WTC11 (cell line): ENCODE measurements at regions not wholly inside any gene's neighbourhood (a gene's known extent, or its start where the extent isn't known, plus 50 kb on each side); places are given as distances from the start of the nearest gene placed in this dataset.

Experiments
- ATAC-seq: fragments of 200-7000 bp; cut with Tn5 transposase; 2 replicates; pipeline ENCODE4 v1.10.0; 2021; ENCODE audit warnings: mild to moderate bottlenecking, moderate library complexity
- CTCF ChIA-PET: fragments of 300-600 bp; sonication (Branson Sonifier 250); formaldehyde crosslinking; loops from one replicate; lab custom pipeline; 2021; ENCODE audit warnings: antibody characterized with exemption; lab: Charles Lee
- POLR2A ChIA-PET: fragments of 350-600 bp; sonication (Branson Sonifier 250); formaldehyde crosslinking; loops from one replicate; lab custom pipeline; 2021; ENCODE audit warnings: antibody characterized with exemption; lab: Charles Lee
- DNase-seq: peaks from one replicate; pipeline ENCODE4 v3.0.0; 2021; ENCODE audit warnings: low spot score
- H3K27ac Mint-ChIP-seq: 2 replicates; pipeline ENCODE4 v1.8.0; 2021; ENCODE audit warnings: mixed read lengths
- H3K27me3 Mint-ChIP-seq: 2 replicates; pipeline ENCODE4 v1.8.0; 2021; ENCODE audit warnings: low read depth, mild to moderate bottlenecking, moderate library complexity, mixed read lengths
- H3K36me3 Mint-ChIP-seq: 2 replicates; pipeline ENCODE4 v1.8.0; 2021; ENCODE audit warnings: mixed read lengths
- H3K4me1 Mint-ChIP-seq: 2 replicates; pipeline ENCODE4 v1.8.0; 2022; ENCODE audit warnings: mixed read lengths
- H3K4me3 Mint-ChIP-seq: 2 replicates; pipeline ENCODE4 v1.8.0; 2021; ENCODE audit warnings: mild to moderate bottlenecking, moderate library complexity, mixed read lengths
- H3K9me3 Mint-ChIP-seq: 2 replicates; pipeline ENCODE4 v1.8.0; 2021; ENCODE audit warnings: mixed read lengths
- ARID4B ChIP-seq: sonication (generic); formaldehyde crosslinking; IDR thresholded peaks from 2 replicates; pipeline ENCODE4 v1.8.0; 2023; ENCODE audit warnings: missing genetic modification reagents, mild to moderate bottlenecking, borderline replicate concordance
- CDX4 ChIP-seq: fragments of 250-450 bp; sonication (Bioruptor Pico); IDR thresholded peaks from 2 replicates; pipeline ENCODE4 v1.9.0; 2021; ENCODE audit warnings: moderate library complexity, mild to moderate bottlenecking, inconsistent platforms, borderline replicate concordance
- CREB1 ChIP-seq: sonication (generic); formaldehyde crosslinking; IDR thresholded peaks from 2 replicates; pipeline ENCODE4 v1.8.0; 2023; ENCODE audit warnings: mild to moderate bottlenecking, missing genetic modification reagents
- ESRRA ChIP-seq: sonication (generic); formaldehyde crosslinking; IDR thresholded peaks from 2 replicates; pipeline ENCODE4 v1.8.1; 2022; ENCODE audit warnings: mild to moderate bottlenecking, missing genetic modification reagents, borderline replicate concordance
- FOXP4 ChIP-seq: sonication (generic); formaldehyde crosslinking; IDR thresholded peaks from 2 replicates; pipeline ENCODE4 v1.8.0; 2022; ENCODE audit warnings: mild to moderate bottlenecking, missing genetic modification reagents
- HMGXB4 ChIP-seq: sonication (generic); formaldehyde crosslinking; IDR thresholded peaks from 2 replicates; pipeline ENCODE4 v1.8.1; 2023; ENCODE audit warnings: mild to moderate bottlenecking, moderate library complexity, missing genetic modification reagents
- KAT7 ChIP-seq: sonication (generic); formaldehyde crosslinking; IDR thresholded peaks from 2 replicates; pipeline ENCODE4 v1.8.1; 2023; ENCODE audit warnings: missing genetic modification reagents, mild to moderate bottlenecking, borderline replicate concordance
- MLX ChIP-seq: sonication (generic); formaldehyde crosslinking; IDR thresholded peaks from 2 replicates; pipeline ENCODE4 v1.8.1; 2023; ENCODE audit warnings: mild to moderate bottlenecking, missing genetic modification reagents, moderate library complexity
- NR1H2 ChIP-seq: sonication (generic); formaldehyde crosslinking; IDR thresholded peaks from 2 replicates; pipeline ENCODE4 v1.9.0; 2021; ENCODE audit warnings: mild to moderate bottlenecking, moderate library complexity, missing genetic modification reagents
- PRDM15 ChIP-seq: sonication (generic); formaldehyde crosslinking; IDR thresholded peaks from 2 replicates; pipeline ENCODE4 v1.8.0; 2022; ENCODE audit warnings: missing genetic modification reagents
- SMAD3 ChIP-seq: sonication (generic); formaldehyde crosslinking; IDR thresholded peaks from 2 replicates; pipeline ENCODE4 v1.8.0; 2022; ENCODE audit warnings: missing genetic modification reagents, mild to moderate bottlenecking, borderline replicate concordance
- ZBTB21 ChIP-seq: sonication (generic); formaldehyde crosslinking; IDR thresholded peaks from 2 replicates; pipeline ENCODE4 v1.8.1; 2023; ENCODE audit warnings: mild to moderate bottlenecking, missing genetic modification reagents, borderline replicate concordance
- ZNF423 ChIP-seq: fragments of 250-450 bp; sonication (Bioruptor Pico); IDR thresholded peaks from 2 replicates; pipeline ENCODE4 v2.1.2; 2022; ENCODE audit warnings: mild to moderate bottlenecking, moderate library complexity

GRCh38 chr1:234924450-234925355 lies 203.9 kb downstream of the TOMM20 start:
- H3K9me3 Mint-ChIP-seq: peaks cover 6% of the 10 kb centered on the region; the same call in 1 of the 2 replicates
- H3K27me3 Mint-ChIP-seq: peaks cover 6% of the 10 kb centered on the region
- H3K27ac Mint-ChIP-seq: no peak overlapping the region
- POLR2A ChIA-PET: no interaction called here
- H3K36me3 Mint-ChIP-seq: no peaks in the 10 kb centered on the region
- no peak overlapping the region for H3K4me3 Mint-ChIP-seq
- CTCF ChIA-PET: interaction anchor here (1.5 kb wide), 1 partner anchor 15 kb away, joined by 3 read pairs; no protein-coding TSS in a partner anchor
- TF ChIP-seq ZBTB21 (CRISPR knock-in tag) (no peak), HMGXB4 (CRISPR knock-in tag) (no peak), ESRRA (no peak), FOXP4 (CRISPR knock-in tag) (no peak), ARID4B (CRISPR knock-in tag) (no peak), ZNF423 (CRISPR knock-in tag) (no peak), CDX4 (CRISPR knock-in tag) (no peak), MLX (no peak), SMAD3 (CRISPR knock-in tag) (no peak)
- ATAC-seq (no peak), DNase-seq (no peak)
- peaks cover 39% of the 10 kb centered on the region for H3K4me1 Mint-ChIP-seq

- H3K36me3 Mint-ChIP-seq: no peaks in the 10 kb centered on the region
- H3K27me3 Mint-ChIP-seq: peaks cover 6% of the 10 kb centered on the region
- H3K4me1 Mint-ChIP-seq: peaks cover 43% of the 10 kb centered on the region
- H3K27ac Mint-ChIP-seq: no peak overlapping the region
- DNase-seq (no peak), ATAC-seq (no peak)
- H3K4me3 Mint-ChIP-seq: no peak overlapping the region
- ChIA-PET CTCF (no interaction called here), POLR2A (no interaction called here)
- peaks cover 6% of the 10 kb centered on the region; the same call in 1 of the 2 replicates for H3K9me3 Mint-ChIP-seq
- TF ChIP-seq NR1H2 (CRISPR knock-in tag): no peak
These were observed 205.0 kb downstream of the TOMM20 start for GRCh38 chr1:234923626-234924025.

- Mint-ChIP-seq H3K9me3 (peaks cover 6% of the 10 kb centered on the region; the same call in 1 of the 2 replicates), H3K4me1 (peaks cover 44% of the 10 kb centered on the region), H3K27me3 (peaks cover 6% of the 10 kb centered on the region), H3K27ac (no peak overlapping the region), H3K36me3 (no peaks in the 10 kb centered on the region), H3K4me3 (no peak overlapping the region)
- CTCF ChIA-PET: no interaction called here
- no peak for DNase-seq
- POLR2A ChIA-PET: no interaction called here
- ATAC-seq: no peak
- TF ChIP-seq KAT7 (CRISPR knock-in tag) (no peak), CREB1 (CRISPR knock-in tag) (no peak), PRDM15 (CRISPR knock-in tag) (no peak)
These were observed 205.7 kb downstream of the TOMM20 start for GRCh38 chr1:234922987-234923386.
